IMR-90 (cell line): ENCODE measurements at regions not wholly inside any gene's neighbourhood (a gene's known extent, or its start where the extent isn't known, plus 50 kb on each side); places are given as distances from the start of the nearest gene placed in this dataset.

Source experiments
- ATAC-seq: fragments of 200-7000 bp; cut with Tn5 transposase; 2 replicates; pipeline ENCODE4 v1.9.1; 2020; ENCODE audit warnings: low read depth, mild to moderate bottlenecking, moderate library complexity
- BruUV-seq: library from RNA; stranded (reverse); fragments of 400-500 nt; replicated peaks from 2 replicates; lab custom pipeline; 2021; lab: Mats Ljungman, UMichigan
- CTCF ChIA-PET: fragments of 300-600 bp; formaldehyde crosslinking; extraction: SDS; loops from one replicate; lab custom pipeline; 2021; ENCODE audit warnings: antibody characterized with exemption; lab: Yijun Ruan, JAX
- POLR2A ChIA-PET: fragments of 300-600 bp; sonication (Branson Sonifier 250); formaldehyde crosslinking; loops from one replicate; lab custom pipeline; 2022; ENCODE audit warnings: antibody characterized with exemption; ENCODE audit not compliant: unreplicated experiment; lab: Charles Lee
- DNase-seq: peaks from one replicate; pipeline ENCODE4 v3.0.0; 2013
- H2AFZ ChIP-seq: replicated peaks from 2 replicates; pipeline ENCODE3; 2013; ENCODE audit warnings: low read length, mild to moderate bottlenecking; ENCODE audit not compliant: poor library complexity
- H2AK5ac ChIP-seq: 2 replicates; pipeline ENCODE4 v1.6.1; 2013; ENCODE audit warnings: low read depth, low read length, inconsistent platforms
- H2AK9ac ChIP-seq: replicated peaks from 2 replicates; pipeline ENCODE3; 2013; ENCODE audit warnings: mild to moderate bottlenecking, low read depth, low read length, moderate library complexity; ENCODE audit not compliant: poor library complexity
- H2BK120ac ChIP-seq: 2 replicates; pipeline ENCODE4 v1.6.1; 2013; ENCODE audit warnings: low read depth, low read length, inconsistent platforms
- H2BK15ac ChIP-seq: 3 replicates; pipeline ENCODE4 v1.6.1; 2013; ENCODE audit warnings: low read depth, low read length, inconsistent platforms
- H2BK20ac ChIP-seq: 2 replicates; pipeline ENCODE4 v1.6.1; 2013; ENCODE audit warnings: low read depth, mild to moderate bottlenecking, inconsistent platforms, low read length, moderate library complexity
- H2BK5ac ChIP-seq: 2 replicates; pipeline ENCODE4 v1.6.1; 2013; ENCODE audit warnings: mild to moderate bottlenecking, low read depth, low read length, inconsistent platforms; ENCODE audit not compliant: poor library complexity, severe bottlenecking
- H3K14ac ChIP-seq: replicated peaks from 2 replicates; pipeline ENCODE4 v1.6.1; 2013; ENCODE audit warnings: low read depth, low read length, inconsistent platforms
- H3K18ac ChIP-seq: 2 replicates; pipeline ENCODE4 v1.6.1; 2013; ENCODE audit warnings: low read depth, low read length, control low read depth
- H3K23ac ChIP-seq: 2 replicates; pipeline ENCODE4 v1.6.1; 2013; ENCODE audit warnings: low read depth, low read length, inconsistent platforms
- H3K27ac ChIP-seq: 2 replicates; pipeline ENCODE4 v1.5.1; 2013; ENCODE audit warnings: mild to moderate bottlenecking, control low read depth, low read length; ENCODE audit not compliant: insufficient read depth
- H3K27me3 ChIP-seq: 2 replicates; pipeline ENCODE4 v1.6.1; 2013; ENCODE audit warnings: low read length; ENCODE audit not compliant: control insufficient read depth, insufficient read depth
- H3K36me3 ChIP-seq: 2 replicates; pipeline ENCODE4 v1.6.1; 2013; ENCODE audit warnings: low read length, mixed read lengths; ENCODE audit not compliant: control insufficient read depth, insufficient read depth
- H3K4ac ChIP-seq: 2 replicates; pipeline ENCODE4 v1.6.1; 2013; ENCODE audit warnings: low read depth, low read length, inconsistent platforms
- H3K4me1 ChIP-seq: 2 replicates; pipeline ENCODE4 v1.6.1; 2013; ENCODE audit warnings: low read length, mixed read lengths; ENCODE audit not compliant: control insufficient read depth, insufficient read depth
- H3K4me2 ChIP-seq: 2 replicates; pipeline ENCODE4 v1.6.1; 2013; ENCODE audit warnings: low read depth, mild to moderate bottlenecking, control low read depth, low read length, moderate library complexity
- H3K4me3 ChIP-seq: 2 replicates; pipeline ENCODE4 v1.5.1; 2013; ENCODE audit warnings: low read depth, mild to moderate bottlenecking, control low read depth, low read length, moderate library complexity; ENCODE audit not compliant: insufficient read depth
- H3K56ac ChIP-seq: 2 replicates; pipeline ENCODE4 v1.6.1; 2013; ENCODE audit warnings: low read length, inconsistent platforms; ENCODE audit not compliant: insufficient read depth; ENCODE audit errors: extremely low read depth
- H3K79me1 ChIP-seq, 2 experiments: 2 replicates each; pipeline ENCODE4 v1.6.1; 2013; ENCODE audit warnings: low read length in 2 of 2, inconsistent platforms in 1 of 2, low read depth in 1 of 2
- H3K9ac ChIP-seq: 2 replicates; pipeline ENCODE4 v1.6.1; 2013; ENCODE audit warnings: low read depth, low read length, control low read depth
- H3K9me1 ChIP-seq: 2 replicates; pipeline ENCODE4 v1.6.1; 2013; ENCODE audit warnings: low read length, inconsistent platforms; ENCODE audit not compliant: insufficient read depth
- H3K9me3 ChIP-seq: 2 replicates; pipeline ENCODE4 v1.6.1; 2013; ENCODE audit warnings: low read length; ENCODE audit not compliant: control insufficient read depth, insufficient read depth
- H4K20me1 ChIP-seq: 2 replicates; pipeline ENCODE4 v1.6.1; 2013; ENCODE audit warnings: low read length, inconsistent platforms; ENCODE audit not compliant: insufficient read depth
- H4K5ac ChIP-seq: 2 replicates; pipeline ENCODE4 v1.6.1; 2013; ENCODE audit warnings: mild to moderate bottlenecking, low read depth, low read length, control low read depth
- H4K8ac ChIP-seq, 2 experiments: 2 replicates each; pipeline ENCODE4 v1.6.1; 2013; ENCODE audit warnings: low read depth in 2 of 2, low read length in 2 of 2, control low read depth in 1 of 2, inconsistent platforms in 1 of 2
- H4K91ac ChIP-seq: 2 replicates; pipeline ENCODE4 v1.6.1; 2013; ENCODE audit warnings: low read depth, low read length, inconsistent platforms; ENCODE audit not compliant: insufficient read depth
- BHLHE40 ChIP-seq: fragments of 150-350 bp; IDR thresholded peaks from 2 replicates; pipeline ENCODE4 v1.6.1; 2016; ENCODE audit warnings: mild to moderate bottlenecking, low read depth, low read length
- CEBPB ChIP-seq: IDR thresholded peaks from 2 replicates; pipeline ENCODE4 v1.6.1; 2012; ENCODE audit warnings: low read depth, low read length, improper control_type of control experiment
- MAZ ChIP-seq: IDR thresholded peaks from 2 replicates; pipeline ENCODE4 v1.6.1; 2012; ENCODE audit warnings: low read depth, mild to moderate bottlenecking, low read length, improper control_type of control experiment, moderate library complexity, borderline replicate concordance
- POLR2A ChIP-seq: IDR thresholded peaks from 2 replicates; pipeline ENCODE4 v1.6.1; 2012; ENCODE audit warnings: mild to moderate bottlenecking, low read depth, low read length
- RCOR1 ChIP-seq: IDR thresholded peaks from 2 replicates; pipeline ENCODE4 v1.6.1; 2012; ENCODE audit warnings: mild to moderate bottlenecking, low read length, improper control_type of control experiment; ENCODE audit not compliant: insufficient replicate concordance
- WGBS, 2 experiments: methylation state at CpG; one replicate each; pipeline versions ENCODE4 v1.1.5 to v1.1.7; 2013; ENCODE audit warnings: missing lambda C conversion rate in 2 of 2; ENCODE audit not compliant: insufficient read length in 1 of 2; ENCODE audit errors: extremely low coverage in 2 of 2; 5-methylcytosine and 5-hydroxymethylcytosine counted together
- dilution Hi-C: fragments of 300-500 bp; cut with HindIII; formaldehyde crosslinking; loops from one replicate; pipeline ENCODE4 v1.14.3; 2018; ENCODE audit warnings: low sequenced_read_pairs; ENCODE audit not compliant: unreplicated experiment
- in situ Hi-C: fragments of 300-500 bp; cut with MboI; formaldehyde crosslinking; loops from 3 replicates; pipeline ENCODE4 v1.14.3; 2019; ENCODE audit warnings: low sequenced_read_pairs, inconsistent platforms, mixed read lengths
- intact Hi-C: fragments of 100-400 bp; cut with micrococcal nuclease; formaldehyde crosslinking; loops from 2 replicates; pipeline ENCODE4 v1.10.0; 2022
- TF ChIP-seq, protein P1 (sequence below): fragments of 150-350 bp; IDR thresholded peaks from 2 replicates; pipeline ENCODE4 v1.6.1; 2017; ENCODE audit warnings: mild to moderate bottlenecking, antibody characterized with exemption, low read length, low read depth

DNA sequence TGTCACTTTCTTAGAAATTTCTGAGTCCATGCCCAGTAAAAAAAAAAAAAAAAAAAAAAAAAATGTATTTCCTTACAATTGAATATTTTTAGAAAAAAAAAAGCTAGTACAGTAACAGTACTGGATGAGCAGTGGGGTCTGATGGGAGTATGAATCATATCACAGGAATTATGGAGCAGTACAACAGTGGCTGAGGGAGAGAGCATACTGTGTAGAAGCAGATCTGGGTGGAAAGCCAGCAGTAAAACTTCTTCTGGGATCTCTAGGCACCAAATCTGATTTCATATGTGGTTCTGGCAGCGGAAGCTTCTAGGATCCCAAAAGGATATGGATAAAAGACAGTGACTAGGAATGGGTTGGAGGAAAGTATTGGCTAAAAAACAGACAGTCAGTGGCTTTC lies 414.9 kb upstream of the FSHR start:
- Histone ChIP-seq H3K9ac (no peak overlapping the region), H3K9me1 (no peaks in the 10 kb centered on the region), H4K91ac (no peak overlapping the region), H3K23ac (no peak overlapping the region), H3K4me3 (no peak overlapping the region), H4K8ac (no peak overlapping the region), H3K27ac (no peak overlapping the region), H2BK20ac (no peak overlapping the region), H3K18ac (no peak overlapping the region), H4K5ac (no peak overlapping the region), H3K36me3 (no peaks in the 10 kb centered on the region), H3K56ac (no peak overlapping the region), H3K4me1 (no peaks in the 10 kb centered on the region), H3K27me3 (no peaks in the 10 kb centered on the region), H3K9me3 (no peaks in the 10 kb centered on the region), H2BK5ac (no peak overlapping the region), H3K14ac (no peak overlapping the region), H2BK15ac (no peak overlapping the region), H3K4ac (no peak overlapping the region), H2AK9ac (no peak overlapping the region), H4K20me1 (no peaks in the 10 kb centered on the region), H3K79me1 (no peaks in the 10 kb centered on the region), H2AK5ac (no peak overlapping the region), H2BK120ac (no peak overlapping the region), H2AFZ (no peak overlapping the region), H3K4me2 (no peak overlapping the region)
- dilution Hi-C loops, result no loop called here
- TF ChIP-seq MAZ (no peak), POLR2A (no peak), BHLHE40 (no peak), RCOR1 (no peak), CEBPB (no peak)
- TF ChIP-seq, protein P1, sequence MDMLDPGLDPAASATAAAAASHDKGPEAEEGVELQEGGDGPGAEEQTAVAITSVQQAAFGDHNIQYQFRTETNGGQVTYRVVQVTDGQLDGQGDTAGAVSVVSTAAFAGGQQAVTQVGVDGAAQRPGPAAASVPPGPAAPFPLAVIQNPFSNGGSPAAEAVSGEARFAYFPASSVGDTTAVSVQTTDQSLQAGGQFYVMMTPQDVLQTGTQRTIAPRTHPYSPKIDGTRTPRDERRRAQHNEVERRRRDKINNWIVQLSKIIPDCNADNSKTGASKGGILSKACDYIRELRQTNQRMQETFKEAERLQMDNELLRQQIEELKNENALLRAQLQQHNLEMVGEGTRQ, result no peak
- no TSS peak for BruUV-seq
- intact Hi-C loops, result no loop called here
- ATAC-seq (no peak), DNase-seq (no peak)
- in situ Hi-C loops, result no loop called here
- ChIA-PET POLR2A (no interaction called here), CTCF (interaction anchor here (0.7 kb wide), 2 partner anchors 10 to 440 kb away, joined by 3 read pairs; no protein-coding TSS in a partner anchor)
- no CpG with 5 or more reads among the region's 1 CpG for WGBS, 2 experiments
